PC-9 (cell line): ENCODE measurements at regions not wholly inside any gene's neighbourhood (a gene's known extent, or its start where the extent isn't known, plus 50 kb on each side); places are given as distances from the start of the nearest gene placed in this dataset.

Source experiments
- CTCF ChIP-seq: fragments of 200-600 bp; sonication (generic); conservative IDR thresholded peaks from 2 replicates; pipeline ENCODE4 v1.6.1; 2017; ENCODE audit warnings: mixed run types, antibody characterized with exemption, mild to moderate bottlenecking, moderate library complexity
- EZH2 ChIP-seq: fragments of 200-600 bp; sonication (generic); IDR thresholded peaks from 2 replicates; pipeline ENCODE4 v1.8.0; 2017; ENCODE audit warnings: antibody characterized with exemption, low read depth

GRCh38 chr9:14530366-14530765 is 162.9 kb downstream of the ZDHHC21 start:
- TF ChIP-seq EZH2 (no peak), CTCF (no peak)
